ENCODE measurements at regions not wholly inside any gene's neighbourhood (a gene's known extent, or its start where the extent isn't known, plus 50 kb on each side); places are given as distances from the start of the nearest gene placed in this dataset.

DNA sequence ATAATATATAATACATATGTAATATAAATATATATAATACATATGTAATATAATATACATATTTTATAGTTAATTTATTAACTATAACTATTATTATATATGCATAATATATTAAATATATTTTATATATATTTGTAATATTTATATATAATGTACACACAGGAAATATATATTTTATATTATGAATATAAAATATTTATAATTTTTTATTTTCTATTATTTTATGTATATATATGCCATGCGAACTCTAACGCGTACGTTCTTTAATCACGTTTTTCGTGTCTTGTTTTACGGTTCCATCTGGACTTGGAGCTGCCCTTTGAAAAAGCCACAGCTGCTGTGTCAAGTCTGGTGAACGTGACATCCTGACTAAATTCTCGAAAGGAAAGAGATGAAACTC, 332.1 kb downstream of the ASMT start (continued):
- TF ChIP-seq CHD1 (IDR thresholded peaks at IDR 0.05; ENCODE audit: low read depth, low read length) (no peak), RAD21 (IDR thresholded peaks at IDR 0.05 in 1 of 2, conservative IDR thresholded peaks at IDR 0.05 in 1 of 2; ENCODE audit: low read depth in 2 of 2, low read length in 2 of 2) (no peak), ATF2 (IDR thresholded peaks at IDR 0.05; ENCODE audit: low read length) (no peak), HDAC2 (IDR thresholded peaks at IDR 0.05; ENCODE audit: borderline replicate concordance in 1 of 2, low read depth in 2 of 2, low read length in 2 of 2) (no peak), CEBPB (IDR thresholded peaks at IDR 0.05; ENCODE audit: low read depth, low read length) (no peak), RNF2 (IDR thresholded peaks at IDR 0.05; ENCODE audit: borderline replicate concordance, low read depth, low read length, missing control alignments, poor library complexity, severe bottlenecking) (no peak)

All from H1 (cell line).